Activated B cell treated with CpG ODN at 0.5 μM for 24 hours (primary cell): ENCODE measurements at regions not wholly inside any gene's neighbourhood (a gene's known extent, or its start where the extent isn't known, plus 50 kb on each side); places are given as distances from the start of the nearest gene placed in this dataset.

ENCODE experiments used
- ATAC-seq: fragments of 200-7000 bp; cut with Tn5 transposase; one replicate; pipeline ENCODE4 v1.10.0; 2021; ENCODE audit warnings: low read depth, mild to moderate bottlenecking, moderate library complexity
- CTCF ChIA-PET: fragments of 350-600 bp; sonication (Branson Sonifier 250); formaldehyde crosslinking; loops from one replicate; lab custom pipeline; 2021; ENCODE audit warnings: antibody characterized with exemption; lab: Charles Lee
- POLR2A ChIA-PET: fragments of 350-600 bp; sonication (Branson Sonifier 250); formaldehyde crosslinking; loops from one replicate; lab custom pipeline; 2021; ENCODE audit warnings: antibody characterized with exemption; lab: Charles Lee
- DNase-seq: peaks from one replicate; pipeline ENCODE4 v3.0.0; 2022
- H3K27ac Mint-ChIP-seq: one replicate; pipeline ENCODE4 v1.8.0; 2020; ENCODE audit warnings: mixed read lengths
- H3K27me3 Mint-ChIP-seq: one replicate; pipeline ENCODE4 v1.8.0; 2021; ENCODE audit warnings: mixed read lengths
- H3K36me3 Mint-ChIP-seq: one replicate; pipeline ENCODE4 v1.8.0; 2021; ENCODE audit warnings: low read depth, mixed read lengths
- H3K4me1 Mint-ChIP-seq: one replicate; pipeline ENCODE4 v1.8.0; 2021; ENCODE audit warnings: mixed read lengths
- H3K4me3 Mint-ChIP-seq: one replicate; pipeline ENCODE4 v1.8.0; 2020; ENCODE audit warnings: mild to moderate bottlenecking, mixed read lengths
- H3K9me3 Mint-ChIP-seq: one replicate; pipeline ENCODE4 v1.8.0; 2020; ENCODE audit warnings: mixed read lengths
- CTCF ChIP-seq: fragments of 200-600 bp; IDR thresholded peaks from one replicate; pipeline ENCODE4 v1.8.0; 2022; ENCODE audit warnings: antibody characterized with exemption, mild to moderate bottlenecking
- intact Hi-C: fragments of 100-400 bp; cut with micrococcal nuclease; formaldehyde crosslinking; loops from one replicate; pipeline ENCODE4 v1.15.1; 2024

GRCh38 chr12:4852308-4852707 lies 57.4 kb upstream of the KCNA1 start:
- Mint-ChIP-seq H3K9me3 (no peaks in the 10 kb centered on the region), H3K4me1 (peaks cover 11% of the 10 kb centered on the region), H3K27ac (no peak overlapping the region), H3K27me3 (no peaks in the 10 kb centered on the region), H3K36me3 (no peaks in the 10 kb centered on the region), H3K4me3 (no peak overlapping the region)
- ChIA-PET POLR2A (no interaction called here), CTCF (no interaction called here)
- intact Hi-C loops: no loop called here
- DNase-seq (no peak), ATAC-seq (no peak)
- TF ChIP-seq CTCF: no peak

DNA sequence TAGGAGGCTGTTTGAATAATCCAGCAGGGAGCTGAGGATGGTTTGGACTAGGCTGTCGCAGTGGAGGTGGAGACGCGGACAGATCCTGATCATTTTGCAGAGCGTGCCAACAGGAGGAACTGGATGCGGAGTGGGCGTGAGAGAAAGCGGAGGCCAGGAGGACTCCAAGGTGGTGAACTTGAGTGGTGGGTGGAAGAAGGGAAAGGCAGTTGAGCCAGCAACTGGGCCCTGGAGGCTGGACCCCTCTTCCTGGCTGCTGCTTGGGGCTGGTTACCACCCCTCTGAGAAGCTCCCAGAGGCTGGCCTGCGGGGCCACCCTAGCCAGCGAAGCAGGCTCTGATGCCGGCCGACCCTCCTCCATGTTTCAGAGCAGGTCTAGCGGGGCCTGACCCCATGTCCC lies 56.8 kb upstream of the KCNA1 start:
- ChIA-PET CTCF (no interaction called here), POLR2A (no interaction called here)
- peaks cover 4% of the 10 kb centered on the region for H3K27me3 Mint-ChIP-seq
- TF ChIP-seq CTCF: no peak
- no peak for ATAC-seq
- intact Hi-C loops: no loop called here
- H3K4me1 Mint-ChIP-seq: peaks cover 15% of the 10 kb centered on the region
- no peak overlapping the region for H3K4me3 Mint-ChIP-seq
- H3K27ac Mint-ChIP-seq: no peak overlapping the region
- no peaks in the 10 kb centered on the region for H3K9me3 Mint-ChIP-seq
- DNase-seq: no peak
- H3K36me3 Mint-ChIP-seq: no peaks in the 10 kb centered on the region

DNA sequence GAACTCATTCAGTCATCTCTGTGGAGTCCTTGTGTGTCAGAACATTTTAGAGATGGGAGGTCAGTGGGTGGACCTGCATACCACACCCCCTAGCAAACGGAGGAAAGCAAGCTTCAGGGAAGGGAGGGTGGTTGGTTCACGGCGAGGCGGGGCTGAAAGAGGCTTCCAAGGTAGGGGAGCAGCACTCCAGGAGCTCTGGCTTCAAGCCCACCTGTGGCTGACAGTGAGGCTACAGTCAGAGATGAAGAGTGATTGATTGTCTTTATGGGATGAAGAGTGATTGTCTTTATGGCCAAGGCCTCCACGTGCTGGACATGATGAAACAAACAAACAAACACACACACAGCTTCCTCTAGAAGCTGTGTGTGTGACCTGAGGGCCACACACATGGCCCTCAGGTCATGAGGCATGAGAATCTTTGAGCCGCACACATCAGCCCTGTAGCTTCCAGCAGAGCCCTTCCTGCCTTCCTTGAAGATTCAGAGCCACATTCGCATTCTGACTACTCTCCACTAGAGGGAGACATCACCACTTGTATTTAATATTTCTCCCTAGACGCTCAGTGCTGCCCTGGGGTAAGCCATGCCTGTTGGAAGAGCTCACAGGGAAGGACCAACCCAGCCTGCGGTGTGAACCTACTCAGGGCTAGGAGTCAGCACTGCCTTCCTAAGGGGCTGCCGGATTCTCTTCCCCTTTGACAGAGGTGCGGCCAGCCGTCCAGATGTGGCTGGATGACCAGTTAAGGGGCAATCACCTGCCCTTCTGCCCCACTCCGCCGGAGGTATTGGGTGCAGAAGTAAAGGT lies 54.4 kb upstream of the KCNA1 start:
- ATAC-seq (peak; percentile 78), DNase-seq (no peak)
- peak; percentile 67 for TF ChIP-seq CTCF
- H3K27me3 Mint-ChIP-seq: peaks cover 21% of the 10 kb centered on the region
- H3K9me3 Mint-ChIP-seq: no peaks in the 10 kb centered on the region
- H3K27ac Mint-ChIP-seq: no peak overlapping the region
- no peak overlapping the region for H3K4me3 Mint-ChIP-seq
- H3K36me3 Mint-ChIP-seq: no peaks in the 10 kb centered on the region
- ChIA-PET POLR2A (interaction anchor here (1.0 kb wide), 1 partner anchor 39 kb away, joined by 5 read pairs; no protein-coding TSS in a partner anchor), CTCF (interaction anchor here (0.5 to 1.5 kb wide), 26 partner anchors 9 to 969 kb away, joined by 3 to 11 read pairs (median 4); partner anchors contain the start of gene KCNA1)
- intact Hi-C loops: loop anchor here (1.0 to 5.0 kb wide), 4 partner anchors 26 to 1182 kb away; no protein-coding TSS in a partner anchor
- H3K4me1 Mint-ChIP-seq: peaks cover 17% of the 10 kb centered on the region

- peaks cover 17% of the 10 kb centered on the region for H3K4me1 Mint-ChIP-seq
- H3K27ac Mint-ChIP-seq: no peak overlapping the region
- ChIA-PET CTCF (interaction anchor here (1.1 to 3.5 kb wide), 13 partner anchors 8 to 228 kb away, joined by 3 to 21 read pairs (median 8); no protein-coding TSS in a partner anchor), POLR2A (interaction anchor here (0.6 kb wide), 1 partner anchor 119 kb away, joined by 3 read pairs; no protein-coding TSS in a partner anchor)
- H3K9me3 Mint-ChIP-seq: no peaks in the 10 kb centered on the region
- H3K27me3 Mint-ChIP-seq: peaks cover 31% of the 10 kb centered on the region
- intact Hi-C loops: loop anchor here (2.0 to 5.0 kb wide), 3 partner anchors 54 to 1181 kb away; no protein-coding TSS in a partner anchor
- DNase-seq (no peak), ATAC-seq (no peak)
- H3K4me3 Mint-ChIP-seq: no peak overlapping the region
- no peaks in the 10 kb centered on the region for H3K36me3 Mint-ChIP-seq
- no peak for TF ChIP-seq CTCF
These were observed 53.1 kb upstream of the KCNA1 start for GRCh38 chr12:4856596-4856995.
